DND-41 (cell line): ENCODE measurements at regions not wholly inside any gene's neighbourhood (a gene's known extent, or its start where the extent isn't known, plus 50 kb on each side); places are given as distances from the start of the nearest gene placed in this dataset.

ENCODE experiments used
- CTCF ChIP-seq: IDR thresholded peaks from 2 replicates; pipeline ENCODE4 v1.5.1; 2012; ENCODE audit warnings: borderline replicate concordance, low read length, moderate library complexity, mild to moderate bottlenecking; ENCODE audit not compliant: poor library complexity, severe bottlenecking; ENCODE audit errors: extremely low read depth
- EZH2 ChIP-seq: IDR thresholded peaks from 3 replicates; pipeline ENCODE4 v1.6.1; 2012; ENCODE audit warnings: borderline replicate concordance, low read depth, mild to moderate bottlenecking, moderate library complexity, low read length, inconsistent platforms; ENCODE audit not compliant: severe bottlenecking

GRCh38 chr2:150606380-150607060 lies 119.1 kb upstream of the RND3 start:
- TF ChIP-seq CTCF (no peak), EZH2 (no peak)
